HuH-7 (cell line): ENCODE measurements at regions not wholly inside any gene's neighbourhood (a gene's known extent, or its start where the extent isn't known, plus 50 kb on each side); places are given as distances from the start of the nearest gene placed in this dataset.
"Not testable (repeated sequence)": the region's sequence is repeated elsewhere in the genome, so short reads cannot be mapped to it uniquely, and the experiment has no call there.

ENCODE experiments used
- DNase-seq: peaks from one replicate; pipeline ENCODE4 v3.0.0; 2011; ENCODE audit warnings: low spot score

DNA sequence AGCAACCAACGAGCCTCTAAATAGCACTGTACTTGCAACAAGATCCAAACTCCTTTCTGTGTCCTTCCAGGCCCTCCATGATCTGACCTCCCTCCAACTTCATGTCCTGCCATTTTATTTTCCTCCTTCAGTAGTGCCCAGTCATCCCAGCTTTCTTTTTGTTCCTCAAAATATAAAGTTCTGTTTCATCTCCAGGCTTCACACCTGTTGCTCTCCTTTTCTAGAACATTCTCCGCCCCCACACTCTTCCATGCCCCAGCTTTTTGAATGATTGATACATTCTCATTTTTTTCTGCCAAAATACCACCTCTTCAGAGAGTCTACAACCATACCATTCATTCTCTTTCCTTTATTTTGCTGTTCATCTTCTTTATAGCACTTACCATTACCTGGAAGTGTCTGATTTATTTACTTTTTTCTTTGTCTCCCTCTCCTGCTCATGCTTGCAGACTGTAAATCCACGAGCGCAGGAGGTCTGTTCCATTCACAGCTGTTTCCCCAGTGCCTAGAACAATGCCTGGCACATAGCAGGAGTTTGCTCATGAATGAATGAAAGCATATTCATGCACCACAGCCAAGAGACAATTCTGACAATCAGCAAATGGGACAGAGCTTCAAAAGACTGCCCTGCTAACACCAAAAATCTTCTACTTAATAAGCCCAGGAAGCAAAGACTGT is 296.4 kb downstream of the RPAP3 start:
- DNase-seq = no peak

DNA sequence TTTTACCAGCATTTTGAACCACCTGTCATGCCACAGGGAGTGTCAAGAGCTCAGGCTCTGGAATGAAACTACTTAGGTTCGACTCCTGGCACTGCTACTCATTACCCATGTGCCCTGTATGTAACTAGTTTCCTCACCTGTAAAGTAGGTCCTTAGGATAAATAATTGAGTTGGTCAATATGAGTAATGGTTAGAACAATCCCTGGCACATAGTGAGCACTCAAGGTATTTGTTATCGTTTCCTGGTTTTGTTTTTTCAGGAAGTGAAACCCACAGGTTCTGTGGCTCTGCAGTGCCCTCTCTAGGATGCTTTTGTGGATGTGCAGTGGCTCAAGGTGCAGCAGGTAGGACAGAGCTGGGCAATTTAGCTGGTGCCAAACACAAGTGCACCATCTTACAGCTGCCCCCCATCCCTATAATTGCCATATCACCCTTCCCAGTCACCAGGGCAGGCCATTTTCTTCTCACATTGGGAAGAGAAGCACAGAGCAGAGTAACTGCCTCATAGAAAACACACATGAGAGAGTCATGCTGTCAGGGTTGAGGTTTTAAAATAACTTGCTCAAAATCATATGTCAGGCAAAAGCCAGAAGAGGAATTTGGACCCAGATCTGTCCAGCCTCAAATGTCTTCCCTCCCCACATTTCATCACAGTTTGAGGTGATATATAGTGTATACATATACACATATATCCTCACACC is 297.5 kb downstream of the RPAP3 start:
- peak; percentile 47 for DNase-seq

DNA sequence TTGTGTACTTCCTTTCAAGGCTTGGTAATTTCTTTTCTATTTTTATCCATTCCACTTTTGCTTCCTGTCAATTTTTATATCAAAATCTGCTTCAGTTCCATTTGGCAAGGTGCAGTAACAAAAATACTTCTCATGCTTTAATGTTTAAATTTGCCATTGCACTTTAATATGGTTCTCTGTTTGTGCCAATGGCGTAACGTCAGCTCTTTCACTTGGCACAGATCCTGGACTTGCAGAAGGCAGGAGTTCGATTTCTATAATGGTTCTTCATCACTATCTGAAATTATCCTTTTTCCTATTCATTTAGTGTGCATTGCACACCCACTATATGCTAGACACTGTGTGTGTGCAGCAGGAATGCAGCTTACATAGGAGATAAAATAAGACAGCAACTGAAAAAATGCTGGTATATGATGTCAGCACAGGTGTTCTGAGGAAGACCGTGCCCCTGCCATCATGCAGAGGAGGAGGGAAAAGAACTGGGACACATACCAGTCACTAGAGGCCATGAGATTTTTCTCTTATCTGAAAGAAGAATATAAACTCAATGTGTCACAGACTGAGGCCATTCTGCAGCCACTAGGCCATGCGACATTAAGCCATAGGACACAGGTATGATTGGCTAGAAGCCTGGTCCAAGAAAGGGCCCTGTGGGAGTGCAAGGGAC is 298.2 kb downstream of the RPAP3 start:
- no peak for DNase-seq

DNA sequence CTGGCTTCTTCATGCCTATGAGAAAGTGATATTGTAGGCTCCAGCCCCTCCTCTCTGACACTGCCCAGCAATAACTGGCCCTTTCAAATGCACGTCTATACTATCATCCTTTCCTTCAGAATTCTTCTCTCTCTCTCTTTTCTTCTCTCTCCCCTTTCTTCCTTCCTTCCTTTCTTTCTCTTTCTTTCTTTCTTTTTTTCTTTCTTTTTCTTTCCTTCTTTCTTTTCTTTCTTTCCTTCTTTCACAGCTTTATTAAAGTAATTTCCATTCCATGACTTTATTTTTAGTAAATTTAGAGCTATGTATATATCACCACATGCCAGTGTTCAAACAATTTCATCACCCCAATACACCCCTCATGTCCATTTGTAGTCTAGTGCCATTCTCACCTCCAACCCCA is 302.1 kb downstream of the RPAP3 start:
- no peak for DNase-seq

DNA sequence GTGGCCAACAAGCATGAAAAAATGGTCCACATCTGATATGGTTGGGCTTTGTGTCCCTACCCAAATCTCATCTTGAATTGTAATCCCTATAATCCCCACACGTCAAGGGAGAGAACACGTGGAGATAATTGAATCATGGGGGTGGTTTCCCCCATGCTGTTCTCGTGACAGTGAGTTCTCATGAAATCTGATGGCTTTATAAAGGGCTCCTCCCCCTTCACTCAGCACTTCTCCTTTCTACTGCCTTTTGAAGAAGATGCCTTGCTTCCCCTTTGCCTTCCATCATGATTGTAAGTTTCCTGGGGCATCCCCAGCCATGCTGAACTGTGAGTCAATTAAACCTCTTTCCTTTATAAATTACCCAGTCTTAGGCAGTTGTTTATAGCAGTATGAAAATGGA is 304.6 kb downstream of the RPAP3 start:
- not testable (repeated sequence) for DNase-seq

DNA sequence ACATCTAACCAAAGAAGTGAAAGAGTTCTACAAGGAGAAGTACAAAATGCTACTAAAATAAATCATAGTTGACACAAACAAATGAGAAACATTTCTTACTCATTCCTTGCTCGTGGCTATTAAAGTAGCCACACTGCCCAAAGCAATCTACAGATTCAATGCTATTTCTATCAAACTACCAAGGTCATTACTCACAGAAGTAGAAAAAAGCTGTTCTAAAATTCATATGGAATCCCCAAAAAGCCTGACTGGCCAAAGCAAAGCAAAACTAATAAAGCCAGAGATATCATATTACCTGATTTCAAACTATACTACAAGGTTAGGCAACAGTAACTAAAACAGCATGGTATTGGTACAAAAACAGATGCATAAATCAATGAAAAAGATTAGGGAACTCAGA is 305.6 kb downstream of the RPAP3 start:
- no peak for DNase-seq

DNA sequence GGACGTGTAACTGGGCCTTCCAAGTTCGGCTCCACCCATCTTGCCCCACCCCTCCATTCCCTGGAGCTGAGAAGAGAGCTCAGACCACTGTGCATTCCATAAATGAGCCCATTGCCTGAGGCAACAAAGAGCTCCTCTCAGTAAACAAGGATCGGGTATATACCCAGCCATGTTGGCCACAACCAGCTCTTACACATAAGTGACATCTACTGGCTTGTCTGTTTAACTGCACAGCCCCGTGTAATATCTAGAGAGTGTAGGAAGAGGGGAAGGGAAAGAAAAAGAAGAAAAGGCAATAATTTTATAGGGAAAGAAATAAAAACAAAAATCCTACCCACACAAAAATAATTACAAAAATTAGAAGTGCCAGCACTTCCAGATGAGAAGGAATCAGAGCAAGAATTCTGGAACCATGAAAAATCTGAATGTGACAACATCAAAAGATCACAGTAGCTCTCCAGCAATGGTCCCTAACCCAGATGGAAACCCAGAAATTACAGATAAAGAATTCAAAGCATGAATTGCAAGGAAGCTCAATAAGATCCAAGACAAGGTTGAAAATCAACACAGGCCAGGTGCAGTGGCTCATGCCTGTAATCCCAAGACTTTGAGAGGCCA is 308.1 kb downstream of the RPAP3 start:
- peak; percentile 70 for DNase-seq

DNA sequence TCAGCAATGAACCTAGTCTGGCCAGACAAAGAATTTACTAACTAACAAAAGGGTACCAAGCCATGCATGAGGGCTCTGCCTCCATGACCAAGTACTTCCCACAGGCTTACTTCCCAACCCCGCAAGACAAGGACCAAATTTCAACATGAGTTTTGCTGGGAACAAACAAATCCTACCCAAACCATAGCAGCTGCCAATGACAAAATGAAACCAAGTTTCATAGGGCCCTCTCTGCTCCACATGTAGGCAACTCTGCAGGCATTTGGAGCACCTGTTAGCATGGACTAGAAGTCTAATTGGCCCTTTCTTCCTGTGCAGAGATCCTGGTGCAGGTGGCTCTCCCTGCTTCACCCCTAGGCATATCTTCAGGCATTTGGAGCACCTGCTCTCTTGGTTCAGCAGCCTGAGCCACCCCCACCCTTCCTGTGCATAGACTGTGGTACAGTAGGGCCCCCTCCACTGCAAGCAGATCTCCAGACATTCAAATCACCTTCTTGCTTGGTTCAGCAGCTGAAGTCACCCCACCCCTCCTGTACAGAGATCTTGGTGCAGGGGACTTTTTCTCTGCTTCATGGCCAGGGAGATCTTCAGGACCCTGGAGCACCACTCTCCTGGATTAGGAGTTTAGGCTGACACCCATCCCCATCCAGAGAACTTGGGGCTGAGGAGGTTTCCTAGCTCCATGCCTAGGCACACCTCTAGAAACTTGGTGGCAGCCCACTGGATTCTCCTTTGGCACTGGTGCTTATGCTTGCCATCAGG is 308.7 kb downstream of the RPAP3 start:
- DNase-seq = no peak

DNA sequence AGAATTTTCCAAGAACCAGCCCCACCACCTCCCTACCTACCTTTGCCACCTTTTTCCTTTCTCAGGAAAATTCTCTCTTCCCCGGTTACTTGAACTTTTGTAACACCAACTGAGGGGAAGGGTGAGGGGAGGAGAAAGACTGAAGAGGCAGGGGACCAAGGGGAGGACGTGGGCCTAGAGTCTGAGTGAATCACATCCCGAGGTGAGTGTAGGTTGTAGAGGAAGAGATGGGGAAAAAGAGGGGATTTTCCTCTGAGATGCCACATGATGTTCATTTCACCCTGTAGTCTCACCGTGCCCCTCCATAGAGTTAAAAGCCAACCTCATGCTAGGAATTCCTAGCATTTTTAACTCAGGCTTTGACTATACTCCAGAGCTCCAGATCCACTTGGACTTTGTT is 311.8 kb downstream of the RPAP3 start:
- no peak for DNase-seq

DNA sequence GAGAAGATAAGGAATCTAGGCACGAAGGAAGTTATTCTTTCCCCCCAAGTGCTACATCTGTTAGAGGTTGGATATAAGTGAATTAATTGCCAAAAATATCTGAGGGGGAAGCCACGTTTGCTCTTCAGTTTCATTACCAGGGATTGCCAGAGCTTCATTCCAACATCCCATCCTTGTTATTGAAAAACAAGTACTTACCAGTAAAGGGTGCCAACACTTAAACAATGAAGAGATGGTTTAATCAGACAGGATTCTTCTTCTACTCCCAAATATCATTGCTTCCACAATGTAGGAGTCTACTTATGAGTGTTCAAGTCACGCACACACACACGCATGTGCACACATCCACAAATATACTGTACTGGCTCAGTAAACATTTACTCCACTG is 312.4 kb downstream of the RPAP3 start:
- DNase-seq = no peak

DNA sequence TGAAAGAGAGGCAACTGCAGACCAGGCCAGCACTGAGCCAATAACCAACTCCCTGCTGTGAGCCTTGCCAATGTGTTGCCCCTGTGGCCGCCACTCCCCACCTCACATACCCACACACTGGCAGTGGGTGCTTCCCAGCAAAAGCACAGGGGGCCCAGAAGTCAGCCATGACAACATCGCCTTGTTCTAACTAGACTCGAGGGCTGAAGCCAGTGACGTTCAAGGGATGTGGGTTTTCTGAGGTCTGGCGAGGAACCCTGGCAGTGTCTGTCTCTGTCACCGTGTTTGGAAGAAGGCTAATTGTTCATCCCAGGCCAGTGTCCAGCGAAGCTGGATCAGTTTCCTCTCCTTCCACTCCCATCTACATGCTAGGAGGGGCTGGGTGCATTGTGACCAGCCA is 311.8 kb upstream of the AMIGO2 start:
- DNase-seq = no peak

DNA sequence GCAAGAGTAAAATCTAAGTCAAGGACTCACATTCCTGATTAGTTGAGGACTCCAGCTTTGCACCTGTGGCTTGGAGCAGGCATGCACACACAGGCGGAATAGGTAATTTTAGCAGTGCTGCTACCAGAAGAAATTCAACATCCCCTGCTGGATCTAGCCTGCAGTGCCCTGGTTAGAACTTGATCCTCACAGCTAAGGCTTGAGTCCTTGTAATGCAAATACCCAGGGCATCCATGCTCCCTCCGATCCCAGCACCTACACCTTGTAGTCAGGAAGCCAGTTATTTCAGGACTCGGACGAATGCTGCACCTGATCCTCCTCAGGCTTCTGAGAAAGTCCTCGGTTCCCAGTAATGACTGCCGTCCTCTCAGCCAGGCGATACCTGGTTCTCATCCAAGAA is 309.0 kb upstream of the AMIGO2 start:
- no peak for DNase-seq

DNA sequence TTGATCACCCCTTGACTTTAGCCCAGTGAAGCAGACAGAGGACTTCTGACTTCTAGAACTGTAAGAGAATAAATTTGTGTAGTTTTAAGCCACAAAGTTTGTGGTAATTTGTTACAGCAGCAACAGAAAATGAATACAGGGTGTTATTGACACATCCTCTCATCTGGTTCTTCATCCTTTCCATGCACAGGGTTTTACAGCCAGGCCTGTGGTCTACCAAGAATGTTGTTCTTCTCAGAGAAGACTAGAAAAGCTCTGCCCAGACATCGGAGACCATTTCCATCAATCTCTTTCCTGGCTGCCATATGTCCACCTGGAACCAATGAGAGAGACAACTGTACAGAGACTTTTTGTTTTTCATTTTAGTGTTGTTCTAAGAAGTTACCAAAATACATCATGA is 308.2 kb upstream of the AMIGO2 start:
- no peak for DNase-seq

DNA sequence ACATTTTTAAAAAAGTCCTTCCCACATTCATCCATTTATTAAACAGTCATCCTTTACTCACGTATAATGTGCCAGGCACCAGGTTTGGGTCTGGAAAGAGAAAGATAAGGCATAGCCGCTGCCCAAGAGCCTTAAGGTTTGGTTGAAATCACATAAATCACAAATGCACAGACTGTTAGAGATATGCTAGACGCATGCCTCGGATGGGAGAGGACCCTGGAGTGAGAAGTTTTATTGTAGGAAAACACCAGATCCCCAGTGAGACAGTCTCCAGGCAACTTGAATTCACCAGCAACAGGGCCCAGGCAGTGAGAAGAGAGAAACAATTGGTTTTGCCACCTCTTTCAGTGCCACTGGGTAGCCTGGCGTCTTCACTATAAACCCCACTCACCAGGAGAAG is 305.9 kb upstream of the AMIGO2 start:
- DNase-seq = no peak

DNA sequence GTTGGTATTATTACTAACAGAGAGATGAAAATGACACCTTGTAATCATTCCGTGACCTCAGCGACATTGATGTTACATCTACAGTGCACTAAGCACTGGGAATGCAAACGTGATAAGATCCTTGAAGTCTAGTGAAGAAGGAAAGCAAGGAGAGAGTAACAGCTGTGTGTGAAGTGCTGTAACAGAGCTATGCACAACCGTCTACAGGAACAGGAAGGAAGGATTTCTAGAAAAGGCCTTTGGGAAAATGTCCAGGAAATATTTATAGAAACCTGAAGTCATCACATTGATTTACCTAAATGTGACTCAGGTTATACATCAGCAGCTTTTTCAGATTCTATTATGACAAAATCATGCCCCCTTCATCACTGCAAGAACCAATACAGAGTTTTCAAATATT is 304.2 kb upstream of the AMIGO2 start:
- DNase-seq = no peak

DNA sequence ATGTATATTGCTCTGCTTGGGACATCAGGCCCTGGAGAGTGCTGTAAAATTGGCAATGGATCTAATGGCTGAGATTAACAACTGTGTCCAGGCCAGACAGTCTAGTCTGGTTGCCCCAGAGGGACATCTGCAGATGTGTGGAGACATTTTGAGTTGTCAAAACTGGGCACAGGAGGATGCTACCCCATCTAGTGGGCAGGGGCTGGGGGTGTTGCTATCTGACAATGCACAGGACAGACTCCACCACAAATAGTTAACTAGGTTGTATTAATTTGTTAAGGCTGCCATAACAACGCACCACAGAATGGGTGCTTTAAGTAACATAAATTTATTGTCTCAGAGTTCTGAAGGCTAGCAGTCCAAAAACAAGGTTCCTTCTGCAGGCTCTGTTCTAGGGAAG is 302.5 kb upstream of the AMIGO2 start:
- DNase-seq = no peak

DNA sequence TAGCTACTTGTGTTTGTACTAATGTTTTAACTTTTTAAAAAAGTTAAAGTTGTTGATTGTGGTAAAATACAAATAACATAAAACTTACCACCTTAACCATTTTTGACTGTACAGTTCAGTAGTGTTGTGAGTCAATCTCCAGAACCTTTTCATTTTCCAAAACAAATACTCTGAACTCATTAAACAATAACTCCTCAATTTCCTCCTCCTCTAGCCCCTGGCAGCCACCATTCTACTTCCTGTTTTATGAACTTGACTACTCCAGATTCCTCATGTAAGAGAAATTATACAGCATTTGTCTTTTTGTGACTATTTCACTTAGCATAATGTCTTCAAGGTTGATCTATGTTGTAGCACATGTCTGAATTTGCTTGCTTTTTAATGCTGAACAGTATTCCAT is 299.1 kb upstream of the AMIGO2 start:
- DNase-seq = no peak

DNA sequence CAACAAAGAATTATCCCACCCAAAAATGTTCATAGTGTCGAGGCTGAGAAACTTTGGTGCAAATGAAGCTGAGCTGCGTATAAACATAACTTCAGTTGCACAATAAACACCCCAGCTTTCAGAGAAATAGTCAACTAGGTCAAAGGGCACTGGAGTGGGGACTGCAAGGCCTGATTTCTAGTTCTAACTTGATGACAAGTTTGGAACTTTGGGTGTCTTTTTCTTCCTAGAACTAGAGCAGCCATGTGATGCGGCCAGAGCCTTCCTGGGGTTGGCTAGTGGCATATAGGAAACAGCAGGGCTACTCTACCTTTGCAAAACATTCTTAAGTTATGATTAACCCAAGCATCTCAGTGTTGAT is 298.4 kb upstream of the AMIGO2 start:
- DNase-seq = no peak

DNA sequence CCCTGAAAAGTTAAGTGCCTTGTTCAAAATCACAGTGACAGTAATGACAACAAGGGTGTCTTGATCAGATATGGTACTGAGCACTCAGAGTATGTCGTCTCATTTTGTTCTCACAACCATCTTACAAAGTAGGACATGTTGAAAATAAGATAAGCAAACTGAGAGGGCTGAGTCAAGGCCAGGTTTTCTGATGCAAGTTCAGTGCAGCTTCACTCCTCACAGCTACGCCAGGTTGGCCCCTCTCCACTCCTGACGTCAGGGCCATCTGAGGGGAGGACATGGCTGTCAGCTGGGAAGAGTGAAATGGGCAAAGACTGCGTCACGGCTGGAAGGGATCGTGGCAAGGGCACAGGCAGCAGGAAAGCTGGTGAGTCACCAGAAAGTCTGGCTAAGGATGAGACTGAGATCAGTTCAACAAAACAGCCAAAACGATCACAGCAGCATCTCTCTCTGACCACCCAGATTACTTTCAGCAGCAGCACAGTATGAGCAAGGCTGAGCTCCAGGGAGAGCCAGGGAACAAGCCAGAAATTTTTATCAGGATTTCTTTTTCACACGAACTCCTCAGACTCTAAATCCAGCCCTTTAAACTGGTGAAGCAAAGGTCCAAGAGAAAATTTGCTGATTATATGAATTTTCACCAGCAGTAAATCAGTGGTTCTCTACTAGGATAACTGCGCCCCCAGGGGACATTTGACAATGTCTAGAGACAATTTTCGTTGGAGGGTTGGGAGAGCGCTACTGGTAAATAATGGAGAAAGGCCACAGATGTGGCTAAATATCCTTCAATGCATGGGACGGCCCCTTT is 297.9 kb upstream of the AMIGO2 start:
- no peak for DNase-seq

DNA sequence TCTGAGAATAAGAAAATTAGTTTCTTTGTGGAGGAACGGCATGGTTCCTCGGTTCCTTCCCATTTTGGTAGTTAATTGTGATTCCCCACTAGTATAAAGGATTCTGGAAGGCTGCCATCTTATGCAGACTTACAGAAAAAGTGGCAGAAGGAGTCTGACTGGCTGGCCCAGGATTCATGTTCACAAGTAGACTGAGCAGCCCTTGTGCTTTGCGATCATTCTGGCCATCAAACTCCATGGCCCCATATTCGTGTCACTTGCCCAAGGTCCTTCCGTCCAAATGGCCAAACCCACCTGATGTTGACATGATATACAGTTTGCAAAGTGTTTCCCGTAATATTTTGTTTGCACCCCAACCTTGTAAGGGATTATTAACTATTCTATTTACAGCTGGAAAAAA is 297.2 kb upstream of the AMIGO2 start:
- no peak for DNase-seq

DNA sequence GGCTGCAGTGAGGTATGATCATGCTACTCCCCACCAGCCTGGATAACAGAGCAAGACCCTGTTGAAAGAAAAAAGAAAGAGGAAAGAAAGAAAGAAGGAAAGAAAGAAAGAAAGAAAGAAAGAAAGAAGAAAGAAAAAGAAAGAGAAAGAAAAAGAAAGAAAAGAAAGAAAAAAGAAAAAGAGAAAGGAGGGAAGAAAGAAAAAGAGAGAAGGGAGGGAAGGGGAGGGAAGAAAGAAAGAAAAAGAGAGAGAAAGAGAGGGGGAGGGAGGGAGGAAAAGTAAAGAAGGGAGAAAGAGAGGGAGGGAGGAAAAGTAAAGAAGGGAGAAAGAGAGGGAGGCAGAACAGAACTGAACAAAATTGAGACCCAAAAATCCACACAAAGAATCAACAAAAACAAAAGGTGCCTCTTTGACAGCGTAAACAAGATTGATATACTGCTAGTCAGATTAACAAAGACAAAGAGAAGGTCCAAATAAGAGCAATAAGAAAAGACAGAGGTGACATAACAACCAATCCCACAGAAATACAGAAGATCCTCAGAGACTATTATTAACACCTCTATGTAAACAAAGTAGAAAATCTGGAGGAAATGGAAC is 293.9 kb upstream of the AMIGO2 start:
- no peak for DNase-seq
